HG03342 (cell line): ENCODE measurements at regions not wholly inside any gene's neighbourhood (a gene's known extent, or its start where the extent isn't known, plus 50 kb on each side); places are given as distances from the start of the nearest gene placed in this dataset.

ENCODE experiments used
- ATAC-seq: cut with Tn5 transposase; IDR thresholded peaks from one replicate; pipeline ENCODE4 v1.9.1; 2021; ENCODE audit warnings: mild to moderate bottlenecking, moderate library complexity; ENCODE audit not compliant: unreplicated experiment

GRCh38 chr9:118558026-118558425 is 811.2 kb downstream of the BRINP1 start:
- ATAC-seq: no peak

GRCh38 chr9:118558891-118559290 is 810.3 kb downstream of the BRINP1 start:
- no peak for ATAC-seq

DNA sequence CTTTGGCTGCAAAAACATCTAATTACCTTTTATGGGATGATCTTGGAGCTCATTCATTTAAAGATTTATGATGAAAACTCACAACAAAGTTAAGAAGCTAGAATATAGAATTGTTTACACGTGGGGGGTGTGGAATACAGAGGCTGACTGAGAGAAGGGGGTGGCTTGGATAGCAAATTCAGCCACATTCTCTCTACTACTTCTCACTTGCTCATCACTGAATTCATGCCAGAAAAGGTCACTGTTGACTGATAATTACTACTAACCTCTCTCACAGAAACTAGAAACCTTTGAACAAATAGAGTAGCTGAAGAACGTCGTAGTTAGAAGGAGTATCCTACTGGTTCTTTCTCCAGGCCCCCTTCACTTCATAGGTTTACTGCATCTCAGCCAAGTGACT is 808.2 kb downstream of the BRINP1 start:
- no peak for ATAC-seq

GRCh38 chr9:118563677-118564076 is 805.6 kb downstream of the BRINP1 start:
- ATAC-seq: no peak

DNA sequence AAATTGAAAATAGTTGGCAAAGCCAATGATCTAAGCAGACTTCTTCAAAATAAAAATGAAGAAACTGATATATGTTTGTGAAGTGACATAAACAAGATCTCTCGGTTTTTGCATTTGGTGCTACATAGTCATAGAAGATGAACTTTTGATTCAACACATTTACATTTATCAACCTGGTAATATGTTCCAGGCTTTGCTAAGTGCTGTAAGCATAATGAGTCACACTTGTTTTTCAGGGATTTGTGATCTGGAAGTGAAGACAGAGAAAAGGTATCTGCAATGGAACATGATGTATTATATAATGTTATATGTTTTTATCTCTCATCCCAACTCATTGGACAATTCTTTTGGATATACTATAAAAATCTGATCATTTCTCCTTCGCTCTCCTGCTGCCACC is 801.4 kb downstream of the BRINP1 start:
- no peak for ATAC-seq

DNA sequence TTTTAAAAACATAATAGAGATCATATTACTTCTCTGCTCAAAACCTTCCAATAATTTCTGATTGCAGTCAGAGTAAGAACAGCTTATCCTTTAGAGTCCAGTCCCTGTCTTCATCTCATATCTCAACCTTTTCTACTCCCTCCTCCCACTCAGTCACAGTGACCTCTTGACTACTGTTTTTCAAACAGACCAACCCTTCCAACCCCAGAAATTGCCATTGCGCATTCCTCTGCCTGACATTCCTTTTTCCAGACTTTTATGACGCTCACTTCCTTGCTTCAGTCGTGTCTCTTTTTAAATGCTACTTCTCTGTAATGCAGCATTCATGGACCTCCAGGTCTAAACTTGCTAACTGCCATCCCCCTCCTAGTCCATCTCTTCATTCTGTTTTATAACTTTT is 800.5 kb downstream of the BRINP1 start:
- ATAC-seq: no peak

GRCh38 chr9:118569148-118569547 is 800.1 kb downstream of the BRINP1 start:
- no peak for ATAC-seq

DNA sequence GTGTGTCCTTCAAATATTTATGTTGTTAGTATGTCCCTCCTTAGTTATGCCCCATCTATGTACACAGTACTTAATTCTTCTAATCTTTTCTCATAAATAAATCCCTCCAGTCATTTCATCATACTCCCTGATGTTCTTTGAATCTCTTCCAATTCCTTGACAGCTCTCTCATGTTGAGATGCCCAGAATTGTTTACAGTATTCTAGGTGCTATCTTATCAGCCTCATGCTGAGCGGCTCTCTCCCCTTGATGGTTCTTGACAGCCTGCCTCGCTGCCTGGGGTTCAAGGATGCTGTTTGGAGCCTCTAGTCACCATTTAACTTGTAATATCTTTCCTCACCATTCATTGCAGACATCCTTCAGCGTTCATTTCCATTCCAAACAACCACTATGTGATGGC is 799.2 kb downstream of the BRINP1 start:
- no peak for ATAC-seq

- ATAC-seq: no peak
These were observed 793.7 kb downstream of the BRINP1 start for GRCh38 chr9:118575341-118576070.

- no peak for ATAC-seq
These were observed 792.1 kb downstream of the BRINP1 start for GRCh38 chr9:118577121-118577520.

DNA sequence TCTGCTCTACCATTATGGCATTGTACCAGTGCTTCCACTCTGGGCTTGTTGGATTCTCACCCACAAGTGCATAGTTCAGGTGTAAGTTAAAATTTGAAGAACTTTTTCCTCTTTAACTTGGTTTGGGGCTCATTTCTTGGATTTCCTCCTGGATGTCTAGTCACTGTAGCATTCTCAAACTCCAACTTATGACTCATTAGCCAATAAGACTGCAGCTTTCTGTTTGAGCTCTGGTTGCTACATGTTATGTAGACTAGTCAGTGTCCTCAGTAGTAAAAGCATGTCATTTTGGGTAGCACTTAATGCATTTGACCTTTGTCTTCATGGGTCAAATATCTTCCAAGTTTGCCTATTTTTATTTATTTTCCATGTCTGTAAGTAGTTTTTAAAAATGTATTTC is 790.8 kb downstream of the BRINP1 start:
- ATAC-seq: no peak

DNA sequence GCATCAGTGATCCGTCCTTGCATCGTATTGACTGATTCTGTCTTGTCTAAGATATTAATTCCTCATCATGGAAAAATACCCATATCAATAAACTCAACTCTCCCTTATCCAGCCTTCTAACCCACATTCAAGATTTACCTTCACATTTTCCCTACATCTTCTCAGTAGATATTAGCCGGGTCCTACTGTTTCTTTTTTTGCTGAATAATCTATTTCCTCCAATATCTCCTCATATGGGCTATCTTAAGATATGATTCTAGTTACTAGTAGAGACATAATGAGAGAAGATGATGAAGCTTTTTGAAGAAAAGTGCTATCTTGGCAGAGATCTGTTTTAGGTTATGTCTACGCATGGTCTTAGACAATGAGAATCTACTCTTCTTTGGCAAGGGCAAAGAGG is 785.8 kb downstream of the BRINP1 start:
- ATAC-seq: no peak

DNA sequence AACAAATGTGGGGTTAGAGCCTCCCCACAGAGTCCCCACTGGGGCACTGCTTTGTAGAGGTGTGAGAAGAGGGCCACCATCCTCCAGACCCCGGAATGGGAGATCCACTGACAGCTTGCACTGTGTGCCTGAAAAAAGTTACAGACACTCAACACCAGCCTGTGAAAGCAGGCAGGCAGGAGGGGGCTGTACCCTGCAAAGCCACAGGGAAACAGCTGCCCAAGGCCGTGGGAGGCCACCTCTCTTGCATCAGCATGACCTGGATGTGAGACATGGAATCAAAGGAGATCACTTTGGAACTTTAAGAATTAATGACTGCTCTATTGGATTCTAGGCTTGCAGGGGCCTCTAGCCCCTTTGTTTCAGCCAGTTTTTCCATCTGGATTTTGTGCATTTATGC is 782.3 kb downstream of the BRINP1 start:
- ATAC-seq: no peak

GRCh38 chr9:118594428-118594827 is 774.8 kb downstream of the BRINP1 start:
- ATAC-seq: no peak

DNA sequence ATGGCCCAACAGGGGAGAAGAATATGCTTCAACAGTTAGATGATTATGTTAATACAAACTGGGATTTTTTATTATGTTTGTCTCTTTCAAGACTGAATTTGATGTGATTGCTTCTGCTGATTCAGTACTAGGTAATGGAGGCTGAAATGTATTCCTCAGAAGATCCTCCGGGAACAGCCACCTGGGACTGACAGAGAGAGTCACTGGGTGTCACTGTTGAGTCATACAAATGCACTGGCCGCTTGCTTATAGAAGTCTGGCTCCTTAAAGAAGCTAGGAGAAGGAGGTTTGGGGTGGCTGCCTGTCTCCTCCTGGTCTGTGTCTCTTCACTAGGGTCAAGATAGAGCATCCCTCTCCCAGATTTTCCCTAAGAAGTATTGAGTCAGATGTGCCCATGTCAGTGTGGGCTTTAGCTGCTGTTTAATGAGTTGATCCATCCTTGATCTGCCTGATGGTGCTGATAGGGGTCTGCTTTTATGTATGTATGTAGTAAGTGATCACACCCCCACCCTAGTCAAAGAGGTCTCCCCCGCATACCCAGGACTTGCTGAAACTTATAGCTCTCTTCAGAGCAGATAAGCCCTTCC is 773.4 kb downstream of the BRINP1 start:
- ATAC-seq: no peak

GRCh38 chr9:118596374-118597015 is 772.7 kb downstream of the BRINP1 start:
- no peak for ATAC-seq

DNA sequence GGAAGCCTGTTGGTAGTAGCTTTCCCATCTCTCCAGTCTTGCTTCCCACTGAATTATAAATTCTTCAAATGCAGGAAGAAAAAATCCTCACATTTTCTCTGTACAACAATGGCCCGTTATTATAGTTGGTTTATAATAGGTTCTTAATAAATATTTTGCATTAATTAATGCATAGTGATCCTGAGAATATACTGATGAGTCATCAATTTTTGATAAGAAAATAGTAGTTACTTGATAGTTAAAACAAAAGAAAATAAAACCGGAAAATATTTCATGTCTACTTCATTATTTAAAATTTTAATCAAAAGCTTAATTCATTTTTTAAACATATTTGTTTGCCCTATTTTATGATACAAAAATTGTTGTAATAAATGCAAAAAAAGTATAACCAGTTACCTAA is 762.6 kb downstream of the BRINP1 start:
- no peak for ATAC-seq

- no peak for ATAC-seq
These were observed 759.7 kb downstream of the BRINP1 start for GRCh38 chr9:118609355-118610044.

GRCh38 chr9:118612201-118612600 is 757.0 kb downstream of the BRINP1 start:
- no peak for ATAC-seq

- no peak for ATAC-seq
These were observed 755.2 kb downstream of the BRINP1 start for GRCh38 chr9:118613996-118614395.

DNA sequence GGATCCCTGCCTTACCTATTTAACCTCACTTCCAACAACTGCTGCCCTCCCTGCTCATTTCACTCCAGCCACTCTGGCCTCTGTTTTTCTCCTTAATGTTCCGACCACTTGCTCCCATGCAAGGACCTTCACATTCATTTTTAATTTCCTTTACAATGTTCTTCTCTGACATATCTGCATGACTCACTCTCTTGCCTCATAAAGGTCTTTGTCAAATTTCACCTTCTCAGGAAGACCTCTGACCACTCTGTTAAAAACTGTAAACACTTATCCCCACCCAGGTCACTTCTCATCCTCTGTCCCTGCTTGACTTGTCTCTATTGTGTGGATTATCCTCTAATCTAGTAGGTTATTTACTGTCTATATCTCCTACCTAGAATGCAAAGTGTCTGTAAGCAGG is 751.2 kb downstream of the BRINP1 start:
- no peak for ATAC-seq

DNA sequence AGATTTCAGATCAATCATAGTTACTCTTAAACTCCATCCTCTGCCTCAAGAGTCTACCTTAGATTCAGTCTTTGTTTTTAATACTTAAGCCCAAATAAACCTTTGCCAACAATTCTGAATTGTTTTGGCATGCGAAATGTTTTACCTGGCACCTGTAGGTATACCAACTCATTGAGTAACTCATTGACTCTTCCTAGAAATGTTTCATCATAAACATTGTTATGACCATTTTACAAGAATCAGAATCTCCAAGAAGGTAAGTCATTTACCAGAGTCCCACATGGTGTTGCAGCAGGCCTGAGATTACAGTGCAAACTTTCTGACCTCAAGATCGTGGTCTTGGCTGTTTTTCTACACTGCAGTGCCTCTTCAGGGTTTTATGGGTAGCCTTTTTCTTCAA is 750.4 kb downstream of the BRINP1 start:
- ATAC-seq: no peak
